ENCODE measurements at regions not wholly inside any gene's neighbourhood (a gene's known extent, or its start where the extent isn't known, plus 50 kb on each side); places are given as distances from the start of the nearest gene placed in this dataset.

DNA sequence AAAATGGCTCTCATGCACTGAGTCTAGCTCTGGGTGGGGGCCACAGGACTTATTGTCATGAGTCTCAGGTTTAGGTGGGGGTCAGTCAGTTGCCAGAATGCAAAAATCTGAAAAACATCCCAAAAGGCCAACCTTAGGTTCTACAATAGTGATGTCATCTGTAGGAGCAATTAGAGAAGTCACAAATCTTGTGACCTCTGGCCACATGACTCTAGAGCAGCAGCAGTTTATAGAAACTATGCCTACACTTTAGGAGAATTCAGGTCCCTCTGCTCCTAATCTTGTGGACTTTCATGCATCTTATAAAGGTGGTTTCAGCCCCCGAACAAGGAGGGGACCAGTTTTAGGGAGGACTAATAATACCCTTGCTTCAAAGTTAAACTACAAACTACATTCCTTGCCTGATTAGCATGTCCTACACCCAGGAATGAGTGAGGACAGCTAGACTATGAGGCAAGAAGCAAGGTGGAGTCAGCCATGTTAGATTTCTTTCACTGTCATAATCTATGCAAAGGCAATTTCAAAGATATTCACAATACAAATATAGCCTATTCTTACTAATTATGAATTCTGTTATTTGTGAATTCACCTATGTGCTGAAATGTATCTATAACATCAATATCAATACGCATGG lies 123.5 kb upstream of the ADCY1 start:
- H3K4me1 Mint-ChIP-seq, result no peaks in the 10 kb centered on the region
- H3F3A ChIP-seq (ENCODE audit: low read depth), result no peaks in the 10 kb centered on the region

DNA sequence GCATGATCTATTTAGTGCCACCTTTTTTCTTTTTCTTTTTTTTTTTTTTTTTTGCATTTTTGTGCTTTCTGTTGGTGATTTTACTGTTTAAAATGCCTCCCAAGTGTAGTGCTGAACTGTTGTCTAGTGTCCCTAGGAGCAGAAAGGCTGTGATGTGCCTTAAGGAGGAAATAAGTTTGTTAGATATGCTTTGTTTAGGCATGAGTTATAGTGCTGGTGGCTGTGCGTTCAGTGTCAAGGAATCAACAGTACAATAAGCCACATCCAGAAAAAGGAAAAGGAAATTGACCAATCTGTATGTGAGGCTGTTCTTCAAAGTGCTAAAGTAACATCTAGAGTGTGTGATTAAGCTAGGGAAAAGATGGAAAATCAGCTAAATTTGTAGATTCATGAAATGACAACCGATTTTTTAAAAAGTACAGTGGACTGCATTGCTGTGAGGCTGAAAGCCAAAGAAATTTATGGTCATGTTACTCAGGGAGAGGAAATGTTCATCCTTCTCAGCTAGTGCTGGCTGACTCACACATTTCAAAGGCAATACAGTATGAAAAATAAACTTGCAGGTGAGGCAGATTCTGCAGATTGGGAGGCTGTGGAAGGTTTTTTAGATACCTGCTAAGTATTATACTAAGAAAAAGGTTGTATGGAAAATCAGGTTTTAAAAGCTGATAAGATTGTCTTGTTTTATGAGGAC lies 122.7 kb upstream of the ADCY1 start:
- no peaks in the 10 kb centered on the region for H3K9me3 ChIP-seq (ENCODE audit: low read depth)
- Mint-ChIP-seq H3K4me1 (no peaks in the 10 kb centered on the region), H3K4me3 (no peak overlapping the region), H3K27me3 (ENCODE audit: insufficient read depth, low read depth) (peaks cover 4% of the 10 kb centered on the region), H3K27ac (no peak overlapping the region), H3K36me3 (no peaks in the 10 kb centered on the region), H3K9me3 (no peaks in the 10 kb centered on the region)
- no peak for DNase-seq (ENCODE audit: low spot score)
- no peaks in the 10 kb centered on the region for H3K79me2 ChIP-seq (ENCODE audit: low read depth)
- no peak overlapping the region for H3K9ac ChIP-seq
- no peak overlapping the region for H3K4me3 ChIP-seq
- no peaks in the 10 kb centered on the region for H3K27me3 ChIP-seq
- H3K27ac ChIP-seq, result no peak overlapping the region
- no peaks in the 10 kb centered on the region for H3K36me3 ChIP-seq
- TF ChIP-seq, protein P1, sequence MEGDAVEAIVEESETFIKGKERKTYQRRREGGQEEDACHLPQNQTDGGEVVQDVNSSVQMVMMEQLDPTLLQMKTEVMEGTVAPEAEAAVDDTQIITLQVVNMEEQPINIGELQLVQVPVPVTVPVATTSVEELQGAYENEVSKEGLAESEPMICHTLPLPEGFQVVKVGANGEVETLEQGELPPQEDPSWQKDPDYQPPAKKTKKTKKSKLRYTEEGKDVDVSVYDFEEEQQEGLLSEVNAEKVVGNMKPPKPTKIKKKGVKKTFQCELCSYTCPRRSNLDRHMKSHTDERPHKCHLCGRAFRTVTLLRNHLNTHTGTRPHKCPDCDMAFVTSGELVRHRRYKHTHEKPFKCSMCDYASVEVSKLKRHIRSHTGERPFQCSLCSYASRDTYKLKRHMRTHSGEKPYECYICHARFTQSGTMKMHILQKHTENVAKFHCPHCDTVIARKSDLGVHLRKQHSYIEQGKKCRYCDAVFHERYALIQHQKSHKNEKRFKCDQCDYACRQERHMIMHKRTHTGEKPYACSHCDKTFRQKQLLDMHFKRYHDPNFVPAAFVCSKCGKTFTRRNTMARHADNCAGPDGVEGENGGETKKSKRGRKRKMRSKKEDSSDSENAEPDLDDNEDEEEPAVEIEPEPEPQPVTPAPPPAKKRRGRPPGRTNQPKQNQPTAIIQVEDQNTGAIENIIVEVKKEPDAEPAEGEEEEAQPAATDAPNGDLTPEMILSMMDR (IDR thresholded peaks at IDR 0.05), result no peak
- no peak for TF ChIP-seq EZH2phosphoT487 (IDR thresholded peaks at IDR 0.05)
- no peak for TF ChIP-seq EZH2 (IDR thresholded peaks at IDR 0.05)
- H4K20me1 ChIP-seq (ENCODE audit: low read depth), result no peaks in the 10 kb centered on the region
- H3K4me1 ChIP-seq, result no peaks in the 10 kb centered on the region
- no peaks in the 10 kb centered on the region for H3F3A ChIP-seq (ENCODE audit: low read depth)
- H2AFZ ChIP-seq (replicated peaks), result no peak overlapping the region
- no peak overlapping the region for H3K4me2 ChIP-seq

More for the DNA sequence above, 123.5 kb upstream of the ADCY1 start:
- no peak for DNase-seq (ENCODE audit: low spot score)
- no peaks in the 10 kb centered on the region for H3K79me2 ChIP-seq (ENCODE audit: low read depth)
- H3K27ac ChIP-seq, result no peak overlapping the region
- H3K4me3 ChIP-seq, result no peak overlapping the region
- no peaks in the 10 kb centered on the region for H3K27me3 ChIP-seq
- H3K9ac ChIP-seq, result no peak overlapping the region
- no peaks in the 10 kb centered on the region for H3K36me3 Mint-ChIP-seq
- no peak overlapping the region for H3K4me3 Mint-ChIP-seq
- TF ChIP-seq, protein P1 (IDR thresholded peaks at IDR 0.05), result no peak
- no peak for TF ChIP-seq EZH2phosphoT487 (IDR thresholded peaks at IDR 0.05)
- no peak for TF ChIP-seq EZH2 (IDR thresholded peaks at IDR 0.05)
- H3K9me3 Mint-ChIP-seq, result no peaks in the 10 kb centered on the region
- peaks cover 2% of the 10 kb centered on the region for H3K27me3 Mint-ChIP-seq (ENCODE audit: insufficient read depth, low read depth)
- no peak overlapping the region for H3K4me2 ChIP-seq
- no peaks in the 10 kb centered on the region for H3K4me1 ChIP-seq
- no peaks in the 10 kb centered on the region for H3K36me3 ChIP-seq
- no peaks in the 10 kb centered on the region for H3K9me3 ChIP-seq (ENCODE audit: low read depth)
- H4K20me1 ChIP-seq (ENCODE audit: low read depth), result no peaks in the 10 kb centered on the region
- no peak overlapping the region for H3K27ac Mint-ChIP-seq
- H2AFZ ChIP-seq (replicated peaks), result peak overlapping the region; percentile 61

DNA sequence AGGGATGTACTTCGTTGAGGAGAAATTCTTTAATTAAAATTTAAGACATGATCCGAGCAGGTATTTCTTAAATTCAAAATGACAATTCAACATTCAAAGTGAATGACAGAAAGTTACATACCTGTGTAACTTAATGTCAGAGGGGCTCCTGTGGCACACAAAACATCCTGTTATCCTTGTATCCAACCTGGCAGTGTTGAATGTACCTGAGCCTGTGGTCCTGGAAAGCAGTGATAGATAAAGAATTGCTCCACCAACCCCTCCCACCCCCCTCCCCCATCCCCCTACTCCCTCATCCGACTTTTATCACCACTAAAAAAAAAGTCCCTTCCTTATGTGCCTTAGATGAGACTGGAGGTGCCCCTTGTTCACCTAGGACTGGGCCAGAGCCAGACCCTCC lies 119.4 kb upstream of the ADCY1 start:
- DNase-seq (ENCODE audit: low spot score), result no peak
- Mint-ChIP-seq H3K4me3 (no peak overlapping the region), H3K27ac (no peak overlapping the region), H3K36me3 (no peaks in the 10 kb centered on the region), H3K4me1 (no peaks in the 10 kb centered on the region), H3K9me3 (no peaks in the 10 kb centered on the region), H3K27me3 (ENCODE audit: insufficient read depth, low read depth) (peaks cover 4% of the 10 kb centered on the region)
- Histone ChIP-seq H3K79me2 (ENCODE audit: low read depth) (no peaks in the 10 kb centered on the region), H3K4me3 (no peak overlapping the region), H3K4me1 (no peaks in the 10 kb centered on the region), H3F3A (ENCODE audit: low read depth) (no peaks in the 10 kb centered on the region), H2AFZ (replicated peaks) (no peak overlapping the region), H3K4me2 (no peak overlapping the region), H3K9me3 (ENCODE audit: low read depth) (no peaks in the 10 kb centered on the region), H3K9ac (no peak overlapping the region), H3K27ac (no peak overlapping the region), H3K36me3 (no peaks in the 10 kb centered on the region), H4K20me1 (ENCODE audit: low read depth) (no peaks in the 10 kb centered on the region), H3K27me3 (no peaks in the 10 kb centered on the region)
- no peak for TF ChIP-seq EZH2 (IDR thresholded peaks at IDR 0.05)

DNA sequence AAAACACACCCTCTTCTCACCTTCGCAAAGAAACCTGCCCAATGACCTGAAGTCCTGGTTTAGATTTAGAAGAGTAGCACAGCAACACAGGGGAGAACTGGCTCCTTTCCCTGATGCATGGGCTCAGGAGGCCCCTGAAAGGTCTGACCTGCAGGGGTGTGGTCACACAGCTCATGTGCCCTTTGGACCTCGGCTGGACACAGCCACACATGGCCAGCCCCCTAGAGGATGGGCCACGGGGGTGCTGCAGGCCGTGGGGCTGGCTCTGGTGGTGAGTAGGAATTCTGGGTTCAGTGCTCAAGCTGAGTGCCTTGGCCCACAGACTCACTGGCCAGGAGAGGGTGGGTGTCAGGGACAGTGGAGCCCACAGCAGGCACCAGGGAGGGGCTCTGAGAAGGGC lies 118.5 kb upstream of the ADCY1 start:
- Histone ChIP-seq H3K9ac (no peak overlapping the region), H3K36me3 (no peaks in the 10 kb centered on the region), H3K79me2 (ENCODE audit: low read depth) (no peaks in the 10 kb centered on the region), H3K27ac (no peak overlapping the region), H2AFZ (replicated peaks) (no peak overlapping the region), H4K20me1 (ENCODE audit: low read depth) (no peaks in the 10 kb centered on the region), H3K4me2 (no peak overlapping the region), H3K4me1 (no peaks in the 10 kb centered on the region), H3K4me3 (no peak overlapping the region), H3F3A (ENCODE audit: low read depth) (no peaks in the 10 kb centered on the region), H3K27me3 (no peaks in the 10 kb centered on the region), H3K9me3 (ENCODE audit: low read depth) (no peaks in the 10 kb centered on the region)
- no peaks in the 10 kb centered on the region for H3K4me1 Mint-ChIP-seq
- no peak overlapping the region for H3K4me3 Mint-ChIP-seq
- H3K9me3 Mint-ChIP-seq, result no peaks in the 10 kb centered on the region
- no peaks in the 10 kb centered on the region for H3K36me3 Mint-ChIP-seq
- TF ChIP-seq EZH2 (IDR thresholded peaks at IDR 0.05), result no peak
- TF ChIP-seq, protein P1 (IDR thresholded peaks at IDR 0.05), result no peak
- no peak for TF ChIP-seq EZH2phosphoT487 (IDR thresholded peaks at IDR 0.05)
- peaks cover 4% of the 10 kb centered on the region for H3K27me3 Mint-ChIP-seq (ENCODE audit: insufficient read depth, low read depth)
- H3K27ac Mint-ChIP-seq, result no peak overlapping the region
- no peak for DNase-seq (ENCODE audit: low spot score)

Data from neural progenitor cell (in vitro differentiated cells).